Heart left ventricle (tissue), 16 donors: ENCODE measurements at regions not wholly inside any gene's neighbourhood (a gene's known extent, or its start where the extent isn't known, plus 50 kb on each side); places are given as distances from the start of the nearest gene placed in this dataset.

Experiments used
- ATAC-seq, 4 donors: fragments of 200-7000 bp; cut with Tn5 transposase; one replicate each; pipeline ENCODE4 v1.9.1; 2020 to 2022; ENCODE audit warnings: moderate library complexity in 4 of 4, mild to moderate bottlenecking in 3 of 4, moderate number of reproducible peaks in 1 of 4
- DNase-seq, 5 donors: peaks; one replicate each; pipeline ENCODE4 v3.0.0-alpha.2; 2020
- H3K27ac ChIP-seq, 12 donors: fragments of 200-600 bp; sonication (generic) in 4 of 12; one replicate each; pipeline versions ENCODE4 v1.5.0 to v1.8.0; 2016 to 2022; ENCODE audit warnings: mild to moderate bottlenecking in 2 of 12
- H3K27me3 ChIP-seq, 9 donors: fragments of 200-600 bp; sonication (generic) in 2 of 9; one replicate each; pipeline versions ENCODE4 v1.5.1 to v1.8.0; 2016 to 2022; ENCODE audit warnings: mild to moderate bottlenecking in 3 of 9
- H3K36me3 ChIP-seq, 9 donors: fragments of 200-600 bp; sonication (generic) in 2 of 9; one replicate each; pipeline versions ENCODE4 v1.5.0 to v1.8.0; 2018 to 2022; ENCODE audit warnings: mild to moderate bottlenecking in 2 of 9
- H3K4me1 ChIP-seq, 12 donors: fragments of 200-600 bp; sonication (generic) in 4 of 12; one replicate each; pipeline versions ENCODE4 v1.5.0 to v1.8.0; 2016 to 2022; ENCODE audit warnings: mild to moderate bottlenecking in 3 of 12
- H3K4me3 ChIP-seq, 12 donors: fragments of 200-600 bp; sonication (generic) in 4 of 12; one replicate each; pipeline versions ENCODE4 v1.5.0 to v1.8.0; 2017 to 2022; ENCODE audit warnings: mild to moderate bottlenecking in 9 of 12, moderate library complexity in 4 of 12
- H3K9me3 ChIP-seq, 12 donors: fragments of 200-600 bp; sonication (generic) in 4 of 12; one replicate each; pipeline versions ENCODE4 v1.5.0 to v1.8.0; 2016 to 2022; ENCODE audit warnings: mild to moderate bottlenecking in 1 of 12
- CTCF ChIP-seq, 12 donors: fragments of 200-600 bp; sonication (generic) in 4 of 12; IDR thresholded peaks; one replicate each; pipeline versions ENCODE4 v1.5.0 to v1.8.0; 2018 to 2022; ENCODE audit warnings: antibody characterized with exemption in 12 of 12, mild to moderate bottlenecking in 5 of 12
- POLR2A ChIP-seq, 2 donors: fragments of 450-650 bp; IDR thresholded peaks; one replicate each; pipeline ENCODE4 v1.6.1; 2017; ENCODE audit warnings: antibody characterized with exemption in 2 of 2, mild to moderate bottlenecking in 2 of 2, moderate library complexity in 2 of 2
- WGBS, 4 donors: extraction: QIAGEN DNeasy Blood & Tissue Kit in 2 of 4; methylation state at CpG; one replicate each; pipeline versions ENCODE4 v1.1.5 to v1.1.7; 2013 to 2018; 5-methylcytosine and 5-hydroxymethylcytosine counted together
- intact Hi-C, 10 donors: fragments of 100-400 bp; cut with DNase I; formaldehyde crosslinking; loops; one replicate each; pipeline versions ENCODE4 v1.11.1 to v1.14.2; 2022
- donor health status: ischemic (EF 13 %, LVEDD 7.1; RV severe dilation, severe dysfunction).
- donor health status: healthy with polysubstance abuse.
- donor health status: DM: no; HTN: yes; CAD: no.
- donor health status: DM: no; HTN: no; CAD: no.
- donor health status: ischemic (EF 25% LVEDD 6.9; RV normal size, moderate dysfunction).
- donor health status: ischemic (EF 25% LVEDD 5.7; RV mildly dilated, moderate dysfunction).
- donor health status: healthy.
- donor health status: DM: yes; HTN: yes; CAD: no.
- donor health status: ischemic (EF 35%, LVEDD 5.7; RV mildly dilated, moderate dysfunction).
- donor health status: nonischemic (EF 11% LVEDD 7.7; RV severe dilation, severe dysfunction).
- donor health status: DM: yes; HTN: yes; CAD: no.
- donor health status: PGD.
- donor health status: ischemic (EF 29% LVEDD 5.4; RV normal size, mild dysfunction).
- donor health status: nonischemic (EF 23%, LVEDD 6.1; RV moderate dilation, normal function).

- TF ChIP-seq CTCF (IDR thresholded peaks at IDR 0.05) (no peak), POLR2A (IDR thresholded peaks at IDR 0.05) (no peak)
- H3K27ac ChIP-seq = no peak overlapping the region
- H3K4me3 ChIP-seq = no peak overlapping the region
- ATAC-seq = no peak
- no peaks in the 10 kb centered on the region for H3K36me3 ChIP-seq
- intact Hi-C loops = no loop called here
- no peaks in the 10 kb centered on the region for H3K4me1 ChIP-seq
- no peaks in the 10 kb centered on the region for H3K27me3 ChIP-seq
- no peaks in the 10 kb centered on the region for H3K9me3 ChIP-seq
- 50 to 86% (median 80%) methylated on average over 1 of the region's 1 CpG for WGBS, 4 donors
- no peak for DNase-seq
These were observed 406.3 kb upstream of the RGS17 start for GRCh38 chr6:153537422-153537821.

GRCh38 chr6:153526479-153526878, 395.4 kb upstream of the RGS17 start:
- TF ChIP-seq POLR2A (IDR thresholded peaks at IDR 0.05) (no peak), CTCF (IDR thresholded peaks at IDR 0.05) (no peak)
- H3K27me3 ChIP-seq = no peaks in the 10 kb centered on the region
- DNase-seq (no peak), ATAC-seq (no peak)
- no peak overlapping the region for H3K27ac ChIP-seq
- H3K9me3 ChIP-seq = peaks cover 0 to 16% (median 0%) of the 10 kb centered on the region in 12 donors
- no peak overlapping the region for H3K4me3 ChIP-seq
- H3K4me1 ChIP-seq = no peaks in the 10 kb centered on the region
- intact Hi-C loops = no loop called here
- 54 to 78% (median 67%) methylated on average over 3 of the region's 3 CpGs for WGBS, 4 donors
- H3K36me3 ChIP-seq = no peaks in the 10 kb centered on the region

- H3K36me3 ChIP-seq = no peaks in the 10 kb centered on the region
These were observed 394.9 kb upstream of the RGS17 start for GRCh38 chr6:153525998-153526397.

GRCh38 chr6:153523390-153523789, 392.3 kb upstream of the RGS17 start:
- no peak for TF ChIP-seq POLR2A (IDR thresholded peaks at IDR 0.05)
- TF ChIP-seq CTCF (IDR thresholded peaks at IDR 0.05) = no peak
- no peaks in the 10 kb centered on the region for H3K4me1 ChIP-seq
- intact Hi-C loops = no loop called here
- no peaks in the 10 kb centered on the region for H3K27me3 ChIP-seq
- H3K36me3 ChIP-seq = no peaks in the 10 kb centered on the region
- H3K4me3 ChIP-seq = no peak overlapping the region
- no peak for ATAC-seq
- peaks cover 0 to 13% (median 0%) of the 10 kb centered on the region in 12 donors for H3K9me3 ChIP-seq
- no peak overlapping the region for H3K27ac ChIP-seq
- DNase-seq = no peak

More at GRCh38 chr6:153525998-153526397, 394.9 kb upstream of the RGS17 start:
- ATAC-seq = no peak
- Histone ChIP-seq H3K4me1 (no peaks in the 10 kb centered on the region), H3K27ac (no peak overlapping the region), H3K9me3 (peaks cover 0 to 15% (median 0%) of the 10 kb centered on the region in 12 donors), H3K4me3 (no peak overlapping the region), H3K27me3 (no peaks in the 10 kb centered on the region)
- intact Hi-C loops = no loop called here
- DNase-seq = no peak
- TF ChIP-seq CTCF (IDR thresholded peaks at IDR 0.05) (no peak), POLR2A (IDR thresholded peaks at IDR 0.05) (no peak)
- 49 to 59% (median 57%) methylated on average over 1 of the region's 1 CpG for WGBS, 4 donors
